ENCODE measurements at regions not wholly inside any gene's neighbourhood (a gene's known extent, or its start where the extent isn't known, plus 50 kb on each side); places are given as distances from the start of the nearest gene placed in this dataset.

DNA sequence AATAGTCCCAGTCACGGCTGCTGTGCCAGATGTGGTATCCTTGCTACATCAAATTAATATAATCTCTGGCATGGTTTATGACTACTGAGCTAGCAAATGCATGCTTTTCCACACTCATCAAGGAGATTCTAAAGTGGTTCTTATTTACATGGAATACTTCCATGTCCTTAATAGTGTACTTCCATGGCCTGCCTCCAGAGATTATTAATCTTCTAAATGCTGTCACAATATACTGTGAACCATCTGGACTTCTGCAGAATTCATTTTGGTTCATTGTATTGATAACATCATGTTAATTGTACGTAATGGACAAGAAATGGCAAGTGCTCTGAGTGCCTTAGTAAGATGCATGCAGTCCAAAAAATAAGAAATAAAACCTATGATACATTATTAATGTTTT lies 230.8 kb downstream of the NUAK1 start:
- TF ChIP-seq, protein P1, sequence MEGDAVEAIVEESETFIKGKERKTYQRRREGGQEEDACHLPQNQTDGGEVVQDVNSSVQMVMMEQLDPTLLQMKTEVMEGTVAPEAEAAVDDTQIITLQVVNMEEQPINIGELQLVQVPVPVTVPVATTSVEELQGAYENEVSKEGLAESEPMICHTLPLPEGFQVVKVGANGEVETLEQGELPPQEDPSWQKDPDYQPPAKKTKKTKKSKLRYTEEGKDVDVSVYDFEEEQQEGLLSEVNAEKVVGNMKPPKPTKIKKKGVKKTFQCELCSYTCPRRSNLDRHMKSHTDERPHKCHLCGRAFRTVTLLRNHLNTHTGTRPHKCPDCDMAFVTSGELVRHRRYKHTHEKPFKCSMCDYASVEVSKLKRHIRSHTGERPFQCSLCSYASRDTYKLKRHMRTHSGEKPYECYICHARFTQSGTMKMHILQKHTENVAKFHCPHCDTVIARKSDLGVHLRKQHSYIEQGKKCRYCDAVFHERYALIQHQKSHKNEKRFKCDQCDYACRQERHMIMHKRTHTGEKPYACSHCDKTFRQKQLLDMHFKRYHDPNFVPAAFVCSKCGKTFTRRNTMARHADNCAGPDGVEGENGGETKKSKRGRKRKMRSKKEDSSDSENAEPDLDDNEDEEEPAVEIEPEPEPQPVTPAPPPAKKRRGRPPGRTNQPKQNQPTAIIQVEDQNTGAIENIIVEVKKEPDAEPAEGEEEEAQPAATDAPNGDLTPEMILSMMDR (IDR thresholded peaks at IDR 0.05), result no peak
- Histone ChIP-seq H3K27ac (ENCODE audit: low read depth in 1 of 2, low read length in 2 of 2) (no peak overlapping the region), H3K36me3 (ENCODE audit: insufficient read depth, low read length) (no peaks in the 10 kb centered on the region), H3K4me3 (ENCODE audit: low read length) (no peak overlapping the region), H3K4me1 (ENCODE audit: insufficient read depth, low read length) (no peaks in the 10 kb centered on the region), H3K9me3 (ENCODE audit: control insufficient read depth in 1 of 2, insufficient read depth in 1 of 2, low read length in 2 of 2) (peaks cover 0 to 5% of the 10 kb centered on the region in 2 experiments), H3K27me3 (ENCODE audit: control insufficient read depth in 1 of 2, insufficient read depth in 2 of 2, low read length in 2 of 2) (no peaks in the 10 kb centered on the region)
- H3K4me1 Mint-ChIP-seq (ENCODE audit: low read depth), result no peaks in the 10 kb centered on the region
- H3K9me3 Mint-ChIP-seq, result peaks cover 5% of the 10 kb centered on the region
- H3K27me3 Mint-ChIP-seq, result peaks cover 8% of the 10 kb centered on the region
- POLR2A ChIA-PET, result no interaction called here
- H3K4me3 Mint-ChIP-seq, result no peak overlapping the region
- DNase-seq (no peak), ATAC-seq (ENCODE audit: poor library complexity) (no peak)
- H3K36me3 Mint-ChIP-seq (ENCODE audit: low read depth), result no peaks in the 10 kb centered on the region
- H3K27ac Mint-ChIP-seq, result no peak overlapping the region
- intact Hi-C loops (cut with DNase I, micrococcal nuclease), result no loop called here
- CTCF ChIA-PET, result no interaction called here

DNA sequence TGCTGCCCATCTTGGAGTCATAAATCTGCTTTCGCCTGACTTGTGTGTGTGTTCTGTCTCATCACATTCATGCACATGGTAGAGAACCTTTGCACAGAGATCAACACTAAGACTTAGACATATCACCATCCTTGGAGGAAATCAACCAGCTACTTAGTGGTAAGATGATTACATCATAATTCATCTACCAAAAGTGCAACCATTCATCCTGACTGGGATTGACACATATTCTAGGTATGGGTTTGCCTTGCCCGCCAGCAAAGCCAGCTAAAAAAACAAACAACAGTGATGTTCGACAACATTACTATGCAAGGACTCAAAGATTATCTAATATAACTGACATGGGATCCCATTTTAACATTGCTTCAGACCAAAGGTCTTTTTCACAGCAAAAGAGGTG lies 228.7 kb downstream of the NUAK1 start:
- Mint-ChIP-seq H3K36me3 (ENCODE audit: low read depth) (no peaks in the 10 kb centered on the region), H3K9me3 (peaks cover 7% of the 10 kb centered on the region), H3K27ac (no peak overlapping the region), H3K4me3 (no peak overlapping the region), H3K27me3 (peaks cover 8% of the 10 kb centered on the region), H3K4me1 (ENCODE audit: low read depth) (no peaks in the 10 kb centered on the region)
- POLR2A ChIA-PET, result no interaction called here
- DNase-seq (no peak), ATAC-seq (ENCODE audit: poor library complexity) (no peak)
- H3K4me3 ChIP-seq (ENCODE audit: low read length), result no peak overlapping the region
- intact Hi-C loops (cut with DNase I, micrococcal nuclease), result no loop called here
- no peaks in the 10 kb centered on the region for H3K4me1 ChIP-seq (ENCODE audit: insufficient read depth, low read length)
- H3K9me3 ChIP-seq (ENCODE audit: control insufficient read depth in 1 of 2, insufficient read depth in 1 of 2, low read length in 2 of 2), result peaks cover 0 to 5% of the 10 kb centered on the region in 2 experiments
- H3K27ac ChIP-seq (ENCODE audit: low read depth in 1 of 2, low read length in 2 of 2), result no peak overlapping the region
- TF ChIP-seq, protein P1 (IDR thresholded peaks at IDR 0.05), result no peak
- no peaks in the 10 kb centered on the region for H3K36me3 ChIP-seq (ENCODE audit: insufficient read depth, low read length)
- CTCF ChIA-PET, result no interaction called here
- H3K27me3 ChIP-seq (ENCODE audit: control insufficient read depth in 1 of 2, insufficient read depth in 2 of 2, low read length in 2 of 2), result no peaks in the 10 kb centered on the region

DNA sequence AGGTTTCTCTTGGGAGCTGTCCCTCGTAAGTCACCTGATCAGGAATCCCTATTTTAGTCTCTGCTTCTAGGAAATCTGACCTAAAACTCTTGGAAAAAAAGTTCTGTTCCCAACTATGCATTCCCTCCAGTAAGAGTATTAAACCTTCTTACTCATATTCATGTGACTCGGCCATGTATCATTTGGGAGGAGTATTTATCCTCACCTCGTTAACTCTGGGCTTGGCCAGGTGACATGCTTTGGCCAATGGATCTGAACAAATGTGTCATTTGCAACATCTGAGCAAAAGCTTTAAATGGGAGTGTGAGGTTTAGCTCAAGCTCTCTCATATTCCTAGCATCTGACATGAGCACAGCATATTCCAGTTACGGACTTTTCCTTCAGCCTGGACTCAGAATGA lies 226.8 kb downstream of the NUAK1 start:
- no peak overlapping the region for H3K27ac Mint-ChIP-seq
- no peak overlapping the region for H3K4me3 Mint-ChIP-seq

More for the DNA sequence above, 226.8 kb downstream of the NUAK1 start:
- Mint-ChIP-seq H3K4me1 (ENCODE audit: low read depth) (no peaks in the 10 kb centered on the region), H3K27me3 (no peaks in the 10 kb centered on the region), H3K36me3 (ENCODE audit: low read depth) (no peaks in the 10 kb centered on the region), H3K9me3 (peaks cover 8% of the 10 kb centered on the region)
- ATAC-seq (ENCODE audit: poor library complexity) (no peak), DNase-seq (no peak)
- Histone ChIP-seq H3K36me3 (ENCODE audit: insufficient read depth, low read length) (no peaks in the 10 kb centered on the region), H3K9me3 (ENCODE audit: control insufficient read depth in 1 of 2, insufficient read depth in 1 of 2, low read length in 2 of 2) (peaks cover 0 to 5% of the 10 kb centered on the region in 2 experiments), H3K27me3 (ENCODE audit: control insufficient read depth in 1 of 2, insufficient read depth in 2 of 2, low read length in 2 of 2) (no peaks in the 10 kb centered on the region), H3K4me1 (ENCODE audit: insufficient read depth, low read length) (no peaks in the 10 kb centered on the region), H3K4me3 (ENCODE audit: low read length) (no peak overlapping the region), H3K27ac (ENCODE audit: low read depth in 1 of 2, low read length in 2 of 2) (no peak overlapping the region)
- TF ChIP-seq, protein P1 (IDR thresholded peaks at IDR 0.05), result no peak
- intact Hi-C loops (cut with DNase I, micrococcal nuclease), result no loop called here
- POLR2A ChIA-PET, result no interaction called here
- CTCF ChIA-PET, result no interaction called here

Data from CD4-positive, alpha-beta T cell (primary cell).